Ramos (cell line): ENCODE measurements at regions not wholly inside any gene's neighbourhood (a gene's known extent, or its start where the extent isn't known, plus 50 kb on each side); places are given as distances from the start of the nearest gene placed in this dataset.

ENCODE experiments used
- in situ Hi-C: fragments of 300-500 bp; cut with MboI; formaldehyde crosslinking; loops from one replicate; pipeline ENCODE4 v1.14.3; 2022; ENCODE audit warnings: low sequenced_read_pairs; ENCODE audit not compliant: unreplicated experiment

- in situ Hi-C loops, result no loop called here
These were observed 439.3 kb upstream of the DAB2 start for GRCh38 chr5:39863926-39864552.

GRCh38 chr5:39857041-39857440 is 432.3 kb upstream of the DAB2 start:
- in situ Hi-C loops, result no loop called here

GRCh38 chr5:39854771-39855410 is 430.1 kb upstream of the DAB2 start:
- in situ Hi-C loops, result no loop called here

- in situ Hi-C loops, result no loop called here
These were observed 425.5 kb upstream of the DAB2 start for GRCh38 chr5:39850291-39850690.

- in situ Hi-C loops, result no loop called here
These were observed 421.4 kb upstream of the DAB2 start for GRCh38 chr5:39846144-39846543.

GRCh38 chr5:39843767-39844166 is 419.0 kb upstream of the DAB2 start:
- in situ Hi-C loops, result no loop called here

GRCh38 chr5:39835371-39835770 is 410.6 kb upstream of the DAB2 start:
- in situ Hi-C loops, result no loop called here

GRCh38 chr5:39829441-39829840 is 404.7 kb upstream of the DAB2 start:
- in situ Hi-C loops, result no loop called here

GRCh38 chr5:39826051-39826450 is 401.3 kb upstream of the DAB2 start:
- in situ Hi-C loops, result no loop called here

- in situ Hi-C loops, result no loop called here
These were observed 400.5 kb upstream of the DAB2 start for GRCh38 chr5:39825301-39825700.

- in situ Hi-C loops, result no loop called here
These were observed 397.2 kb upstream of the DAB2 start for GRCh38 chr5:39822020-39822419.

- in situ Hi-C loops, result no loop called here
These were observed 392.1 kb upstream of the DAB2 start for GRCh38 chr5:39816866-39817265.

- in situ Hi-C loops, result no loop called here
These were observed 391.5 kb upstream of the DAB2 start for GRCh38 chr5:39816156-39816845.

- in situ Hi-C loops, result no loop called here
These were observed 390.9 kb upstream of the DAB2 start for GRCh38 chr5:39815711-39816110.

GRCh38 chr5:39811381-39811780 is 386.6 kb upstream of the DAB2 start:
- in situ Hi-C loops, result no loop called here

GRCh38 chr5:39808656-39809055 is 383.9 kb upstream of the DAB2 start:
- in situ Hi-C loops, result no loop called here

- in situ Hi-C loops, result no loop called here
These were observed 376.5 kb upstream of the DAB2 start for GRCh38 chr5:39801306-39801705.

- in situ Hi-C loops, result no loop called here
These were observed 375.3 kb upstream of the DAB2 start for GRCh38 chr5:39800042-39800601.

GRCh38 chr5:39799242-39799641 is 374.5 kb upstream of the DAB2 start:
- in situ Hi-C loops, result no loop called here

- in situ Hi-C loops, result no loop called here
These were observed 369.9 kb upstream of the DAB2 start for GRCh38 chr5:39794513-39795210.

GRCh38 chr5:39785410-39785809 is 360.6 kb upstream of the DAB2 start:
- in situ Hi-C loops, result no loop called here
